ENCODE measurements at regions not wholly inside any gene's neighbourhood (a gene's known extent, or its start where the extent isn't known, plus 50 kb on each side); places are given as distances from the start of the nearest gene placed in this dataset.

GRCh38 chr5:167898361-167899042 lies 392.9 kb upstream of the WWC1 start:
- no peak for DNase-seq
- Histone ChIP-seq H3K27me3 (ENCODE audit: control insufficient read depth, insufficient read depth, low read length) (no peaks in the 10 kb centered on the region), H3K36me3 (replicated peaks; ENCODE audit: control insufficient read depth, insufficient read depth, low read length) (no peaks in the 10 kb centered on the region), H3K4me3 (ENCODE audit: insufficient read depth, low read depth, low read length) (no peak overlapping the region)

GRCh38 chr5:167899490-167900070 lies 391.9 kb upstream of the WWC1 start:
- Histone ChIP-seq H3K4me3 (ENCODE audit: insufficient read depth, low read depth, low read length) (no peak overlapping the region), H3K36me3 (replicated peaks; ENCODE audit: control insufficient read depth, insufficient read depth, low read length) (no peaks in the 10 kb centered on the region), H3K27me3 (ENCODE audit: control insufficient read depth, insufficient read depth, low read length) (no peaks in the 10 kb centered on the region)
- DNase-seq, result no peak

DNA sequence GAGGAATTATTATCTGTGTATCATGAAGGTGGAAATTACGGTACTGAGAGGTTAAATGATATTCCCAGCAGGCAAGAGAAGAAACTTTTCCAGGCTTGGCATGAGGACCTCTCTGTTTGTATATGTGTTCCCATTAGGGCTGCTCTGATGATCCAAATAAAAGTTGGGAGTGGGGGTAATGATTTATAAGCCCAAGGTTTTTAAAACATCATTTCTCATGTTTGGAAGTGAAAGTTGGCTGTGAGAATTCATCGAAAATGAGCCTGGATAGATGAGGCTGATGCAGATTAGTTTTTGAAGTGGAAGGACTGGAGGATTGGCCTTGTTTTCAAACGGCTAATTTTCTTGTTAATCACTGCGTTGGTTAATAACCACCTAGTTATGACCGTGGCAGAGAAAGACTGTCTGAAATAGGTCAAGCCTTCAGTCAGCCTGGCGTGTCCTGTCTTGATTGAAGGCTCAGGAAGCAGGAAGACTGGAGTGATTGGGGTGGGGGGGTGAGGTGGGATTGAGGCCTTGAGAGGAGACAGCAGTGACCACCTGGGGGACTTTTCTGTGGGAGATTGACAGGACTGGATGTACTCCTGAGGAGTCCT lies 391.0 kb upstream of the WWC1 start:
- H3K4me3 ChIP-seq (ENCODE audit: insufficient read depth, low read depth, low read length), result no peak overlapping the region
- no peaks in the 10 kb centered on the region for H3K27me3 ChIP-seq (ENCODE audit: control insufficient read depth, insufficient read depth, low read length)
- DNase-seq, result no peak
- H3K36me3 ChIP-seq (replicated peaks; ENCODE audit: control insufficient read depth, insufficient read depth, low read length), result no peaks in the 10 kb centered on the region

DNA sequence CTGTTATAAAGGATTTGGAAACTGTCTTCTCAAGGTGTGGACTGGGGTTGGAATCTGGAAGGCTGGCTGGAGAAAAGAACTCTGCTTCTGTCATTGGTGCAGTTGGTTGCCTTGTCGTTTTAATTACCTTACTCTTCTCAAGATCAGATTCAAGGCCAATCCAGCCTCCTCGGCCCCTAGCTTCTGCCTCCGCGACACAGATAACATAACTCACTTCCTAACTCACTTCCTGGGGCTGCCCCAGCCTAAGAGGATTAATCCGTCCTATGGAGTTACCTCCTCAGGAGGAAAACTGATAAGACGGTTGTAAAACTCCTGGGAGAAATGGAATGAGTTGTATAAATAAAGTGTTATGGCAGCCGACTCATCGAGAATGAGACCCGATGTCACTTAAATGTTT lies 389.1 kb upstream of the WWC1 start:
- DNase-seq, result no peak
- Histone ChIP-seq H3K36me3 (replicated peaks; ENCODE audit: control insufficient read depth, insufficient read depth, low read length) (no peaks in the 10 kb centered on the region), H3K4me3 (ENCODE audit: insufficient read depth, low read depth, low read length) (no peak overlapping the region), H3K27me3 (ENCODE audit: control insufficient read depth, insufficient read depth, low read length) (no peaks in the 10 kb centered on the region)

- Histone ChIP-seq H3K36me3 (replicated peaks; ENCODE audit: control insufficient read depth, insufficient read depth, low read length) (no peaks in the 10 kb centered on the region), H3K4me3 (ENCODE audit: insufficient read depth, low read depth, low read length) (no peak overlapping the region), H3K27me3 (ENCODE audit: control insufficient read depth, insufficient read depth, low read length) (no peaks in the 10 kb centered on the region)
- DNase-seq, result no peak
Measured at GRCh38 chr5:167903243-167903642, 388.2 kb upstream of the WWC1 start.

GRCh38 chr5:167903659-167904058 lies 387.8 kb upstream of the WWC1 start:
- Histone ChIP-seq H3K27me3 (ENCODE audit: control insufficient read depth, insufficient read depth, low read length) (no peaks in the 10 kb centered on the region), H3K4me3 (ENCODE audit: insufficient read depth, low read depth, low read length) (no peak overlapping the region), H3K36me3 (replicated peaks; ENCODE audit: control insufficient read depth, insufficient read depth, low read length) (no peaks in the 10 kb centered on the region)
- no peak for DNase-seq

DNA sequence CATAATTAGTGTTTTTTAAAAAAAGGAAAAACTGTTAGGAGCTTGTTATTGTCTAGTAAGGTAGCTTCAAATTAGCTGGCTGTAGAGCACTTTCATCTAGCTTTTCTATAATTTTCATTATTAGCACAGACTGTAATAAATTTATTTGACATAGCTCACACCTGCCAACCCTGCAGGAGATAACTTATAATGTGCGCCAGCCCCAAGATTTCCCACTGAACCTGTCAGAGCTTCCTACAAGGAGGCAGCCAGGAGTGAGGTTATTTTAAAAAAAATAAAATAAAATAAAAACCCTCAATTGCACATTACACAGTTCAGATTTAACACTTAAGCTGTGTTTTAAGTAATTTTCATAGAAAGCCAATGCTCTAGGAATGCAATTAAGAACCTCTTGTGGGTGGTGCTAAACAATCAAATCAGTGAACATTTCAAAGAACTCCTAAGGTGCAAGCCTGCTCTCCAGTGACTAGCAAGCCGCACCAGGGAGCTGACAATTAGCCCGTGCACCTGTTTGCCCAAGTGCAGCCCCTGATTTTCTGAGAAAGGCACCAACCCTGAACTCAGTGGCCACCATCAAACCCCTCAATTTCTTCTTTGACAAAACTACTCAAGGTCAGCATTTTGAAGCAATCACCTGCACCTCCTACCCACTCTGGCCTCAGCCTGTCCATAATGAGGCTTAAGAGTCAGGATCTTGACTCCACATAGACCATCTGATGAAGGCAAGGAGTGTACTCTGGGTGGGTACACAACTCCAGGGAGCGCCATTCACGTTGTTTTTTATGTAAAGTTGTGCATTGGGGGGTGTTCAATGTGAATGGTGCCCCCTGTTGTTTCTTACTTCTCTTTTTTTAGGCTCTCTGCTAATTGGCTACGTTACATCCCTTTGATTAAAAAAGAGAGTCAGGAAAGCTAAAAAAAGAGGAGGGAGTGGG lies 385.3 kb upstream of the WWC1 start:
- no peaks in the 10 kb centered on the region for H3K36me3 ChIP-seq (replicated peaks; ENCODE audit: control insufficient read depth, insufficient read depth, low read length)
- DNase-seq, result peak; percentile 15

DNA sequence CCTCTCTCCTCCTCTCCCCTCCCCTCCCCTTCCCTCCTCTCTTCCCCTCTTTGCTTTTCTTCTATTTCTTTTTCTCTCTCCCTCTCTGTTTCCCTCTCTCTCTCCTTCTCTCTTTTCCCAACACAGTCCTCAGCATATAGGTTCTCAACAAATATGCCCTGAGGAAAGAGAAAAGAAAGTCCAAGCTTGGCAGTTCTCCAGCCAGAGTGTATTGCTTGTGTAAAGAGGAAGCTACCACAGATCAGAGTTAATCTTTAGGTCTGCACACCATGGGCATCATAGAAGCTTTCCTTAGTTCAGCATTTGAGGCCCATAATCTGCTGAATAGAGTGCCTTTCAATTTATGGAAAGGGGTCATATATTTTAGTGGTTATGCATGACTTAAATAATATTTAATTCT lies 382.8 kb upstream of the WWC1 start:
- DNase-seq, result no peak
- Histone ChIP-seq H3K36me3 (replicated peaks; ENCODE audit: control insufficient read depth, insufficient read depth, low read length) (no peaks in the 10 kb centered on the region), H3K4me3 (ENCODE audit: insufficient read depth, low read depth, low read length) (no peak overlapping the region), H3K27me3 (ENCODE audit: control insufficient read depth, insufficient read depth, low read length) (no peaks in the 10 kb centered on the region)

More for the DNA sequence above, 385.3 kb upstream of the WWC1 start:
- H3K27me3 ChIP-seq (ENCODE audit: control insufficient read depth, insufficient read depth, low read length), result no peaks in the 10 kb centered on the region
- H3K4me3 ChIP-seq (ENCODE audit: insufficient read depth, low read depth, low read length), result no peak overlapping the region

DNA sequence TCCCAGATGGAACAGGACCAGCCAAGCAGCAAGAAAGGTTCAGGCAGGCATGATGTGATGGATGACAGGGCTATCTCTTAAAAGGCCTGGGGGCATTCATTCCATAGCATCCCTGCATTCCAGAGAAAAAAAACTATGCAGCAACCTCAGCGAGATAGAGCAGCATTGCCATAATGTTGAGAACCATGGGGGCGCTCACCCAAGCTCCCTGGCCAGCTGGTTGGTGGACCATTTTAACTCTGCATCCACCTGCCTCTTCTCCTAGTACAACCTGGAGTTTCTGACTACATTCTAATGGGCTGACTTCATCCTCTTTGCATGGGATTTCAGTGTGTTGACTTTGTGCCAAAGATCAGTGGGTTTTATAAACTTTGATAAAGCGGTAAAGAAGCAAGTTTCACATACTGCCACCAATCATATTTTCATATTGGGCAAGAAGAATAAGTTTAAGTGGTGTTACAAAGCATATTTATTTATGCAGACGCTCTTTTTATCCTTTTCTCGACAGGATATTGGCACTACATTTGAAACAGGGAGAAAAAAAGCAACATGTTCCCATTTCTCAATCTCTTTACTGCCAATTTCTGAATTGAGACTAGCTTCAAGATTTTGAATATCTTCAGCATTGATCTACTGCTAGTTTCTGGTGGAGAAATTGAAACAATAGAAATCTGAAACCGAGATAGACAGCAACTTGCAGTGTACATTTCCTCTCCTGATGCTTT lies 378.3 kb upstream of the WWC1 start:
- Histone ChIP-seq H3K27me3 (ENCODE audit: control insufficient read depth, insufficient read depth, low read length) (no peaks in the 10 kb centered on the region), H3K36me3 (replicated peaks; ENCODE audit: control insufficient read depth, insufficient read depth, low read length) (no peaks in the 10 kb centered on the region), H3K4me3 (ENCODE audit: insufficient read depth, low read depth, low read length) (no peak overlapping the region)
- peak; percentile 12 for DNase-seq

DNA sequence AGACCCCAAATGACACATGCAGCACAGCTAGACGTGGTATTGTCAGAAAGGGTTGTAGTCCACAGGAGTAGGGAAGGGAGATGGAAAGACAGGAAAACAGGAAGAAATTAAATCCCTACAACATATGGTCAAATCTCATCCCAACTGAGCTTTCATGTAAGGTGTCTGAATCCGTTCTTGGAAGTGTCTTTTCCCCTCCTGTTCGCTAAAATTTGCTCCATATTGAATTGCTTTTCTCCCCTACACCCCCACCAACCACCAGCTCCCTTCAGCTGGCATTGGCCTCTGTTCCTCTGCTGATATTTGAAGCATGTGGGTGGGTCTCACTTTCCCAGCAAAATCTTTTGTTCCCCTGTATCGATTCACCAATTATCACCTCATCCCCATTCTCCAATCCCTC lies 376.2 kb upstream of the WWC1 start:
- Histone ChIP-seq H3K4me3 (ENCODE audit: insufficient read depth, low read depth, low read length) (no peak overlapping the region), H3K36me3 (replicated peaks; ENCODE audit: control insufficient read depth, insufficient read depth, low read length) (no peaks in the 10 kb centered on the region), H3K27me3 (ENCODE audit: control insufficient read depth, insufficient read depth, low read length) (no peaks in the 10 kb centered on the region)
- DNase-seq, result no peak

- H3K4me3 ChIP-seq (ENCODE audit: insufficient read depth, low read depth, low read length), result no peak overlapping the region
- no peak for DNase-seq
- no peaks in the 10 kb centered on the region for H3K36me3 ChIP-seq (replicated peaks; ENCODE audit: control insufficient read depth, insufficient read depth, low read length)
- no peaks in the 10 kb centered on the region for H3K27me3 ChIP-seq (ENCODE audit: control insufficient read depth, insufficient read depth, low read length)
Measured at GRCh38 chr5:167916261-167916691, 375.2 kb upstream of the WWC1 start.

- Histone ChIP-seq H3K27me3 (ENCODE audit: control insufficient read depth, insufficient read depth, low read length) (no peaks in the 10 kb centered on the region), H3K4me3 (ENCODE audit: insufficient read depth, low read depth, low read length) (no peak overlapping the region), H3K36me3 (replicated peaks; ENCODE audit: control insufficient read depth, insufficient read depth, low read length) (no peaks in the 10 kb centered on the region)
- DNase-seq, result peak; percentile 17
Measured at GRCh38 chr5:167916706-167917105, 374.7 kb upstream of the WWC1 start.

DNA sequence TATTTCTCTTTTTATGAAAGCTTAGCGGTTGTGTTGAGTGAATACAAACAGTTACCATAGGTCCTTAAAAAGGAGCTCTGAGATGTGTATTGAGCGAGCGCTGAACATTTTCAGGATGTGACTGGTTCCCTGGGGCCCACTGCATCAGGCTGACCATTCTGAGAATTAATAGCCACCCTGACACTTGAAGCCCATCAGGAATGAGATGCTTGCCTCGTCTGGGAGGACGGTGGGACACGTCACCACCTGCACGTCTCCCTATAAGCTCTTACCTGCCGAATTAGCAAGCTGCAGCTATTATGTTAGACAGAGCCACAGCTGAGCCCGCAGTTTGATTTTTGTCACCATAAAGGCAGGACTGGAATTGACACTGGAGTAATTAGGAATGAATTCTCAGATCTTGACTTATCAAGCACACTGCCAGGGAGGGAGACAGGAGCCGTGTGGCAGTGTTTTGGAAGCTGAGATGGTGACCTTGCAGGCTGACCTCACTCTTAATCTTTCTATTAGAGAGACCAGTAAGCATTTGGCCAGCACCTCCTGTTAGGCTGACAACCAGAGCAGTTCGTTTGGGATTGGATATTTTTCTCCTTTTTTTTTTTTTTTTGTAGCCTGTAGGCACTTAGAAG lies 373.1 kb upstream of the WWC1 start:
- DNase-seq, result no peak
- no peaks in the 10 kb centered on the region for H3K36me3 ChIP-seq (replicated peaks; ENCODE audit: control insufficient read depth, insufficient read depth, low read length)
- H3K4me3 ChIP-seq (ENCODE audit: insufficient read depth, low read depth, low read length), result no peak overlapping the region
- H3K27me3 ChIP-seq (ENCODE audit: control insufficient read depth, insufficient read depth, low read length), result no peaks in the 10 kb centered on the region
